ENCODE measurements at regions not wholly inside any gene's neighbourhood (a gene's known extent, or its start where the extent isn't known, plus 50 kb on each side); places are given as distances from the start of the nearest gene placed in this dataset.

DNA sequence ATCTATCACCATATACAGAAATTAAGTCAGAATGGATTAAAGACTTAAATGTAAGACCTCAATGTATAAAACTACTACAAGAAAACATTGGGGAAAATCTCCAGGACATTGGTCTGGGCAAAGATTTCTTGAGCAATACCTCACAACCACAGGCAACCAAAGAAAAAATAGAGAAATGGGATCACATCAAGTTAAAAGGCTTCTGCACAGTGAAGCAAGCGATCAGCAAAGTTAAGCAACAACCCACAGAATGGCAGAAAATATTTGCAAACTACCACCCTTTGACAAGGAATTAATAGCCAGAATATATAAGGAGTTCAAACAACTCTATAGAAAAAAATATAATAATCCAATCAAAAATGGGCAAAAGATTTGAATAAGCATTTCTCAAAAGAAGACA, 236.9 kb upstream of the EMCN start:
- TF ChIP-seq, protein P1, sequence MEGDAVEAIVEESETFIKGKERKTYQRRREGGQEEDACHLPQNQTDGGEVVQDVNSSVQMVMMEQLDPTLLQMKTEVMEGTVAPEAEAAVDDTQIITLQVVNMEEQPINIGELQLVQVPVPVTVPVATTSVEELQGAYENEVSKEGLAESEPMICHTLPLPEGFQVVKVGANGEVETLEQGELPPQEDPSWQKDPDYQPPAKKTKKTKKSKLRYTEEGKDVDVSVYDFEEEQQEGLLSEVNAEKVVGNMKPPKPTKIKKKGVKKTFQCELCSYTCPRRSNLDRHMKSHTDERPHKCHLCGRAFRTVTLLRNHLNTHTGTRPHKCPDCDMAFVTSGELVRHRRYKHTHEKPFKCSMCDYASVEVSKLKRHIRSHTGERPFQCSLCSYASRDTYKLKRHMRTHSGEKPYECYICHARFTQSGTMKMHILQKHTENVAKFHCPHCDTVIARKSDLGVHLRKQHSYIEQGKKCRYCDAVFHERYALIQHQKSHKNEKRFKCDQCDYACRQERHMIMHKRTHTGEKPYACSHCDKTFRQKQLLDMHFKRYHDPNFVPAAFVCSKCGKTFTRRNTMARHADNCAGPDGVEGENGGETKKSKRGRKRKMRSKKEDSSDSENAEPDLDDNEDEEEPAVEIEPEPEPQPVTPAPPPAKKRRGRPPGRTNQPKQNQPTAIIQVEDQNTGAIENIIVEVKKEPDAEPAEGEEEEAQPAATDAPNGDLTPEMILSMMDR (IDR thresholded peaks at IDR 0.05) = no peak
- no peak for TF ChIP-seq POLR2A (IDR thresholded peaks at IDR 0.05)

All from vagina (tissue), 2 donors.